ENCODE measurements at regions not wholly inside any gene's neighbourhood (a gene's known extent, or its start where the extent isn't known, plus 50 kb on each side); places are given as distances from the start of the nearest gene placed in this dataset.
"Not testable (repeated sequence)": the region's sequence is repeated elsewhere in the genome, so short reads cannot be mapped to it uniquely, and the experiment has no call there.

DNA sequence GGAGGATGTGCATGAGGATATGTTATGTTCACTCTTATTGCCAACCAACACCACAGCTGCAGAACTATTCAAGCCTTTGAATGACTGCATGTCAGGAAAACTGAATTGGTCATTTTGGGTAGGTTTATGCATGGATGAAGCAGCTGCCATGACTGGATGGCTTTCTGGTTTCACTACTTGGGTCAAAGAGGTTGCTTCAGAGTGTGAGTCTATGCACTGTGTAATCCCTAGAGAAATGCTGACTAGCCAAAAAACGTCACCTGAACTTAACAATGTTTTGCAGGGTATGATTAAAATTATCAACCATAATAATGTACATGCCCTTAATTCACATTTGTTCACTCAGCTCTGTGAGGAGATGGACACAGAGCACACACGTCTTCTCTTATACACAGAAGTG lies 206.7 kb upstream of the RBBP8 start:
- FAIRE-seq = no peak
- DNase-seq (ENCODE audit: insufficient read length, low spot score) = no peak

DNA sequence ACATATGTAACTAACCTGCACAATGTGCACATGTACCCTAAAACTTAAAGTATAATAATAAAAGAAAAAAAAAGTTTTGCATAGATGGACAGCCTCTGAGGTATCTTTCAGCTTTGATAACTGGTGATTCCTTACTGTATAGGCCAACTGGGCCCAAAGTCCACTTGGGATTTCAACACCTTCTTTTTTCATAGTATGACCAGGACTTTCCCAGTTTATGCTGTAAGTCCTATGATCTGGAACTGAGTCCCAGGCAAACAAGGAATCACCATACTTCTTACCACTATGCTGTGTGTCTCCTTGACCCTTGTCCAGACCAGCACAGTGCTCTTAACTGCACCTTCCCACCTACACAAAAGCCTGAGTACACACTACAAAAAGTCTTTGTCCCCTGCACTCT lies 205.1 kb upstream of the RBBP8 start:
- DNase-seq (ENCODE audit: insufficient read length, low spot score) (no peak), FAIRE-seq (no peak)

DNA sequence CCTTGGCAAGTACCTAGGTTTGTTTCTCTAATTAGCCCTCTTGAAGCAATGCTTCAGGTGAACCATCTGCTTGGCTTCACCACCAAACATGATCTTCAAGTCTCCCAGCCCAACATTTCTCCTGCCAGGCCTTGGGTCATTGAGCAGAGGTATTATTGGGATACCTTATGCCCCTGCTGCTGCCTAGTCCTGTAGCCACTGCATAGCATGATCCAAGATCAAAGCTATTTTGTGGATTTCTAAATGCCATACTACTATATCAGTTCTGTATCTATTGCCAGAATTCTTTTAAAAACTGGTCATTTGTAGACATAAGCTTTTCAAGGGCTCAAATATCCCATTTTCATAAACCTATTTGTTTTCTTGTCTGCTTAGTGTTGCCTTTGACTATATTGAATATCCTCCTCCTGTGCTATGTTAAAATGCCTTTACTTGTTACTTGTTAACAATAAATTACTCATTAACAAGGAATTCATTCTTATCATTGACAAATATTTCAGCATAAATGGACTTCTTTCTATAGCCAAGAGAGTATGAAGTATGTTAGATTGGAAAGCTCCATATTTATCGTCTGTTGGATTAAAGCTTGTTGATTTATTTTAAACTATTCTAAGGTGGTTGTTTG lies 204.5 kb upstream of the RBBP8 start:
- FAIRE-seq = no peak
- no peak for DNase-seq (ENCODE audit: insufficient read length, low spot score)

DNA sequence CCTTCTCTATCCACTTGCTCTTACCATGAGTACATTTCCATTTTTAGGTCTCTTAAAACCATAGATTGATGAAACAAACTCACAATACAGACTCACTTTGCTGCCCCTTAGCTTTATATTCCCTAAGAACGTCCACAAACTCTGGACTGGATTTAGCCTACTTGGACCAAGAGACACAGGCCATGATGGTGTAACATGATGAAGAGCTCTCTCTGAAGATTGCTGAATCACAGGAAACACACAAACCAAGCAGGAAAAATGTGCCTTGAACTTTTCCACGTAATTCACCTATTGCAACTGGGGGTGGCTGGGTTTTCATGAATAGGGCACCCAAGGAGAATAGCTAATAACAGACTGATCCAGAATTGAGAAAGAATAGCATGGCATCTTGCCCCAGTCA lies 201.7 kb upstream of the RBBP8 start:
- FAIRE-seq (no peak), DNase-seq (ENCODE audit: insufficient read length, low spot score) (no peak)

DNA sequence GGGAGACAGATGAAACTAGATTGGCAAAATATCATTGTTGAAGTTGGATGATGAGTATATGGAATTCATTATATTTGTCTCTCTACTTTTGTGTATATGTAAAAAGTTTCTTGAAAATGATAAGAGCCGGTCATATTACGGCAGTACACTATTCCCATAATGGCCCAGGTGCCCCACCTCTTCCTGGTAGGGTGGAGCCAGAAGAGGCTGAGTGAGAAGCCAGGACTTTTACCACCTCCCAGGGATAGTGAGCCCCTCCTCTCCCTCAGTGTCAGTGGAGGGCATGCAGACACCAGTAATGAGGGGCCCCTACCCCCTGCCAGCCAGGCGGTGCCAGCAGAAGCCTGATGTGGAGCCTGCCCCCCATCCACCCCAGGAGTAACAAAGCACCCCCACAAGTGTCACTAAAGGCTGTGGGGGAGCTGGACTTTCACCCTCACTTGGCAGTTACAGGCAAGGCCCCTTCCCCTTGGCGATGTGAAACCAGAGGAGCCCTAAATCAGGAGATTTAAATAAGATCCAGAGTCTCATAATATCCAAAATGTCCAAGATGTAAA lies 198.9 kb upstream of the RBBP8 start:
- DNase-seq (ENCODE audit: insufficient read length, low spot score) = no peak
- no peak for FAIRE-seq

DNA sequence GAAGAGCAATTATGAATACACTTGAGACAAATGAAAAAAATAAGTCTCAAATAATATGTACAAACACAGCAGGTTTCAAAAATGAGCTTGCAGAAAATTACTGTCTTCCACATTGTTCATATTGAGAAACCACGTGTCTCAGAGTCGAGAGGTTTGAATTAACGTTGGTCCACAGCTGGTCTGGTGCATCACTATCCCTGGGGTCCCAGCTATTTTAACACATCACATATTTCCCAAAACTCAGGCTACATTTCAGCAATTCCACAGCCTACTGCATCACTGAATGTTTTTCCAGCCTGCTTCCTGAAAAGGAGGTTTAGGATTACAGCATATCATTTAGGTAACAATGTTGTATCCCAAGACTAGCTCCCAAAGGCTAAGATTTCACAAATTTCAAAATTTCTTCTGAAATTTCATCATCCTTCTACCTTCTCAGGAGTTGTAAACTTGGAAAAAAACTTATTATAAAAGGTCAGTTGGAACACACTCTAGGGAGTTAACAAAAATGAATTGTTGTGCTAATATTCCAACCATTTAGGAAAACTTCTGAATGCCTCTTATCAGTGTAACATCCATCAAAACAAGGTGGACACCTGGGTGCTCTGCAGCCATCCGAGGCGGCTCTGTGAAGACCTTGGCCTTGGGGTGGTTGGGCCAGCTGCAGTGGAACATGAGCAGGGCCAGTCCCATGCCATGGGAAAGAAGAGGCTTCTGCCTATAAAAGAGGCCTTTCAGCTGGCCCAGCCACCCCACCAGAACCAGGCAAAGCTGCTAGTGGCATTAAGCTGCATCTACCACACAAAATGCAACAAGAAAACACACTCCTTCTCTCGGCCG lies 198.1 kb upstream of the RBBP8 start:
- FAIRE-seq (no peak), DNase-seq (ENCODE audit: insufficient read length, low spot score) (no peak)

DNA sequence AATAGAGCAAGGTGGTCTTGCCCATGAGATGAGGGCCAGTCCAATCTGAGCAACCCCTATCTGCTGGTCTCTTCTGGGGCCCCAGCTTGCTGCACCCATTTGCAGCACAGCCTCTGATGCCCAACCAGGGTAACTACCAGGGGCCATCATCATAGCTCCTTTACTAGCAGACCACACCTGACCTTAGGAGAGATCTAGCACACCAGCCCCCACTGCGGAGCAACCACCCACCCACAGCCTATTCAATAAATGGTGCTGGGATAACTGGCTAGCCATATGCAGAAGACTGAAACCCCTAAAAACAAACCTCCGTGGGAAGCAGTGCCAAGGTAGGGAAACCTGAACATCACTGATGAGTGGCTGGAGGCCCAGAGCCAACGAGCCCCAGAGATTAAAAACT lies 196.1 kb upstream of the RBBP8 start:
- FAIRE-seq (no peak), DNase-seq (ENCODE audit: insufficient read length, low spot score) (no peak)

DNA sequence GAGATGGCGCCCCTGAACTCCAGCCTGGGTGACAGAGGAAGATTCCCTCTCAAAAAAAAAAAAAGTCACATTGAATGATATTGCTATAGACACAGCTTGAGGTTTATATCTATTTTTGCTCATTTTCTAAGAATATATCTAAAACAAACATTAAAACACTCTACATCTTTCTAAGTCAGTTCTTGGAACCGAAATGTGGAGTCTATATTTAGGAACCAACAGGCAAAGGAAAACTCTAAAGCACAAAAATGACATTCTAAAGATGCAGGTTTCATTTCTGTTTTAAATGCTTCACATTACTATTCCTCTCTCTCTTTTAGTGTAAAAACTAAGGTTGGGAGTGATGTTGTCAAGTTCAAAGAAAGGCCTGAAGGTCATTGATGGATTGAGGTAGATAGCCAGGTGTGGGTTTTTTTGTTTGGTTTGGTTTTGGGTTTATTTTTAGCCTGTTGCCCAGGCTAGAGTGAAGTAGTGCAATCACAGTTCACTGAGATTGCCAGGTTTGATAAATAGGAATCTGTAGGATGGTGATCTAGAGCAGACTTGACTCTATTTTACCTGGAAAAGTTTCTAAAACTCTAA lies 194.0 kb upstream of the RBBP8 start:
- FAIRE-seq = no peak
- no peak for DNase-seq (ENCODE audit: insufficient read length, low spot score)

DNA sequence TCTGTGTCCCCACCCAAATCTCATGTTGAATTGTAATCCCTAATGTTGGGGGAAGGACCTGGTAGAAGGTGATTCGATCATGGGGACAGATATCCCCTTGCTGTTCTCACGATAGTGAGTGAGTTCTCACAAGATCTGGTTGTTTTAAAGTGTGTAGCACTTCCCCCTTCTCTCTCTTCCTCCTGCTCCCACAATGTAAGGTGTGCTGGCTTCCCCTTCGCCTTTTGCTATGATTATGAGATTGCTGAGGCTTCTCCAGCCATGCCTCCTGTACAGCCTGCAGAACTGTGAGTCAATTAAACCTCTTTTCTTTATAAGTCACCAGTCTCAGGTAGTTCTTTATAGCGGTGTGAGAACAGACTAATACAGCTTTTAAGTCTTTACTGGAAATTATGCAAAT lies 193.3 kb upstream of the RBBP8 start:
- DNase-seq (ENCODE audit: insufficient read length, low spot score) = no peak
- FAIRE-seq = no peak

DNA sequence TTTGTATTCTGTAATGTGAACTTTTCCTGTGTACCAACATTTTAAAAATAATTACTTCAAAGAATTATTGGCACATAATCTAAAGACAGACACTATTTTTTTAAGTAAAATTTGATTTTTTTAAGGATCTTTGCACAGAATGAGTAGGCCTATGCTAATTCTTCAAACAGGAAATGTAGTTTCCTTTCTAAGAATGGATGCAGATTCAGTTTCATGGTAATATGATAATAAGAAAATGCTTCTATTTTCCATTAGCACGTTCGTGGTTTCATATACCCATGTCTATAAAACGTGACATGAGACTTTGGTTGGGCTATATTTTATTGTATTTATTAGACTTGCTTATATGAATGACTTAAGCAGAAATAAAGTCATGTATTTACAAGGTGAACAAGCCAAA lies 191.8 kb upstream of the RBBP8 start:
- DNase-seq (ENCODE audit: insufficient read length, low spot score) = no peak
- FAIRE-seq = no peak

DNA sequence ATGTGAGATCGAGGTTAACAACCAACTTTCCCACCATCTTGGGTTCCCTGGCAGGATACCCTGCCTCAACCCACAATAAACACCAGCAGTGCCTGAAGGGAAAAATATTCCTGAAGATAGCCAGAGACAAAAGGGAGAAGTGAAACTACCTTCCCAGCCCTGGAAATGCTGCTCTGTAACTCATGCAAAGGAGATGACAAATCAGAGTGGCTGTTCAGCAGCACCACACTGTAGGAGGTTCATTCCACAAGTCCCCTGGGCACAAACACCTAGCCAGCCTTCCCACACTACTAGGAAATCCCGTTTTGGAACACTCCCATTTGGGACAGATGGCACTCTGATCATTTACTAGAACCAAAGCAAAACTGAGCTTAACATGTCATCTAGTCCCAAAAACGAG lies 190.7 kb upstream of the RBBP8 start:
- FAIRE-seq (no peak), DNase-seq (ENCODE audit: insufficient read length, low spot score) (no peak)

DNA sequence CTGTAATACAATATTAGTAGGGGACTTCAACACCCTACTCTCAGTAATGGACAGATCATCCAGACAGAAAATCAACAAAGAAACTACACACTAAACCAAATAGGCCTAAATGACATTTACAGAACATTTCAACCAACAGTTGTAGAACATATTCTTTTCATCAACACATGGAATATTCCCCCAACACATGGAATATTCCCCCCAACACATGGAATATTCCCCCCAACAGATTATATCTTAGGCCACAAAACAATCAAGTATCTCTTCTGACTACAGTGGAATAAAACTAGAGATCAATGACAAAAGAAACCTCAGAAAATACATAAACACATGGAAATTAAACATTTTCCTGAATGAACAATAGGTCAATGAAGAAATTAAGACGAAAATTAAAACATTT lies 187.2 kb upstream of the RBBP8 start:
- FAIRE-seq (no peak), DNase-seq (ENCODE audit: insufficient read length, low spot score) (no peak)

DNA sequence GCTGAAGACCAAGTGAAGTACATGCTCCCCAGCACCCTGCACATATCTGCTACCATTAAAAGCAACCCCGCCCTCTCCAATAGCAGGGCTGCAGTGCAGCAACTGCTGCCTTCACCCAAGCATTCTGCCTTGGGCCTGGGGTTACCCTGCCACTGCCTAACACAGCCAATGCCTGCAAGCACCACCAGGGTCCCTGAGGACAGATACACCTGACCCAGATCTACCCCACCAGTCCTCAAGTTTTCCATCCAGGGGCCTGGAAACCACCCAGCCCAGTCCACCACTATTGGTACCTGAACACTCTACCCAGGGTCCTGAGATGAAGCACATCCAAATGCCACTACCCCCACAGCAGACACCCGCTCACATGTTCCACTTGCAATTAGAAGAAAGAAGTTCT lies 181.1 kb upstream of the RBBP8 start:
- DNase-seq (ENCODE audit: insufficient read length, low spot score) (no peak), FAIRE-seq (no peak)

DNA sequence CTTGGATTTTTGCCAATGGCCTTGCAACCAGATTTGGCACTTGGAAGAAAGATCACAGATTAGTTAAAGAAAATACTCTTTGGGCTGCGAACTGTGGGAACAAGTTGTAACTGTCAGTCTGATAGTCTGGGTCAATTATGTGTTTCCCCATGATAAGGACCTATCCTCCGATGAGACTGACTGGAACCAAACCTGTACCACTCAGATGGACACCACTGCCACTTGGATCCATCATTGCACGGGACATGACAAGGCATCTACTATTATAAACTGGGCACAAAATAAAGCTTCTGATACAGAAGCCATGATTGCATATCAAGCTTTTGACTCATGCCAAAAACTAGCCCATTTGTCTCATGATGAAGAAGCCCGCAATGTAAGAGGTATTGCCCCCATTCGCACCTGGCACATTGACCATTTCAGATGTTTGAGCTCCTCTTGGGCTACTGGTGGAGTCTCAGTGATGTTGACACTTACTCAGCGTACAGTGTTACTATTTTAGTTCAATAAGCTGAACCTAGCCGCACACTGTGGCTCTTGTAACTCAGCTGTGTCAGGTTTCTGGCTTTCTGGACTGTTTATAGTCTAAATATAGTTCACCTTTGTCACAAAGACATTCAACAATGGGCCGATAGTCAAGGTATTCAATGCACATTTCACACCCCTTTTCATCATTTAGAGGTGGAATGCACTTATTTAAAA lies 179.8 kb upstream of the RBBP8 start:
- DNase-seq (ENCODE audit: insufficient read length, low spot score) (no peak), FAIRE-seq (no peak)

DNA sequence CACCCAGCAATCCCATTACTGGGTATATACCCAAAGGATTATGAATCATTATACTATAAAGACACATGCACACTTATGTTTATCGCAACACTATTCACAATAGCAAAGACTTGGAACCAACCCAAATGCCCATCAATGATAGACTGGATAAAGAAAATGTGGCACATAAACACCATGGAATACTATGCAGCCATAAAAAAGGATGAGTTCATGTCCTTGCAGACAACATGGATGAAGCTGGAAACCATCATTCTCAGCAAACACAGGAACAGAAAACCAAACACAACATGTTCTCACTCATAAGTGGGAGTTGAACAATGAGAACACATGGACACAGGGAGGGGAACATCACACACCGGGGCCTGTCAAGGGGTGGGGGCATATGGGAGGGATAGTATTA lies 169.1 kb upstream of the RBBP8 start:
- FAIRE-seq = not testable (repeated sequence)

DNA sequence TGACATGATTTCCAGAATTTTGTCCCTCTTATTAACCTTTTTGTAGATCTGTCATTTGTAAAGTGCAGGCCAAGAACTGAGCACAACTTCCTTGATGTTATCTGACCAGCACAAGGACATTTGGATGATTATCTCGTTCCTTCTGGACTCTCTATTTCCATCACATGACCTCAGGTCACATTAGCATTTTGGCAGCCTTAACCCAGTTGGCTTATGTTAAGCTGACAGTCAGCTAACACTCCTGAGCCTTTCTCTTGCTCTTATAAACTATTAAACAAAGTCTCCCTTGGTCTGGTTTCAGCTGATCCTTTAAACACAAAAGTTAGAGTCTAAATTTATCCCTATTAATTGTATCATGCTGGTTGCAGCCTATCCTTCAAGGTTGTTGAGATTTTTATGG lies 167.2 kb upstream of the RBBP8 start:
- FAIRE-seq = no peak
- no peak for DNase-seq (ENCODE audit: insufficient read length, low spot score)

More for the DNA sequence above, 169.1 kb upstream of the RBBP8 start:
- DNase-seq (ENCODE audit: insufficient read length, low spot score) = not testable (repeated sequence)

DNA sequence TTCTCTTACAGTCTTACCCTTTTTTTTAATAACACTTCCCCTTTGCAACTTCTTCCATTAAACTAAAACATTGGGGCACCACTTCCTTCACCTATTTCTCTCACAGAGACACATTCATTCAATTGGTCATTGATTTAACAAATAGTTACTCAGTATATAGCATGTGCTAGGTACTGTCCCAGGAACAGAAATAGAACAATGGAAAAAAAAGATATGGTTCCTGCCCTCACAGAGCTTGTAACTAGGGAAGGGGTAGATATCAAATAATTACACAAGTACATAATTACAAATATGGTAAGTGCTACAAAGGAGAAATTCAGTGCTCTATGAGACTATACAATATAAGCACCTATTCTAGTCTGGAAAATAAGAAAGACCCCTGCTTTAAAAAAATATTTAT lies 165.5 kb upstream of the RBBP8 start:
- FAIRE-seq (no peak), DNase-seq (ENCODE audit: insufficient read length, low spot score) (no peak)

DNA sequence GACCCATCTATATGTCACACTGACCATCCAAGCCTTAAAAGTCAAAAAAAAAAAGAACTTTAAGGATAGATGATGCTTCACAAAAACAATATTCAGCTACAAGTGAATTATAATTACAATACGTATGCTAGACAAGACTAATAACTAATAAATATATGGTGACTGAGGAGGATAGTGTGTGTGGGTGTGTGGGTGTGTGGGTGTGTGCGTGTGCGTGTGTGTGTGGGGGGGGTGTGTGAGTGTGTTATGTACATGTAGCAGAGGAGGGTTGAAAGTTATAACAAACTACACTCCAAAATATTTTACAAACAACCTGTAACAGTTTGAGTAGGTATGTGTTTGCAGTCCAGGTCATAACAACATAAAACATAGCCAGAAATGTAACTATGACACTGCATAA lies 159.2 kb upstream of the RBBP8 start:
- FAIRE-seq (no peak), DNase-seq (ENCODE audit: insufficient read length, low spot score) (no peak)

DNA sequence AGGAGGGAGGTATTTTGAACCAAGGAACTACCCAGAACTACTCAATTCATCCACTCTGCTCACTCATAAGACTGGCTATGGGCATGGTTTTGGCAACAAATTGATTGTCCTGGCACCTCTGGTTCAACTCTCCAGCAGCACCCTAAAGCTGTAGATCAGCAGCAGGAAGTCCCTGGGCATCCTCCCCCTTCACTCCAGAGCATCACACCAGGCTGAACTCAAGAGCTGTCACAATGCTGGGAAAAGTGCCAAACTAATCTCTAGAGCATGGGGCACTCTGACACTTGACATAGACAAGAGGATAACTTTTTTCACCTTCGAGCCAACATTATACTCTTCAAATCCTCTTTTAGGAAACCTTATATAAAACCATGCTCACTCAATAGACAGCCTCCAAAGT lies 154.1 kb upstream of the RBBP8 start:
- DNase-seq (ENCODE audit: insufficient read length, low spot score) = no peak
- no peak for FAIRE-seq

DNA sequence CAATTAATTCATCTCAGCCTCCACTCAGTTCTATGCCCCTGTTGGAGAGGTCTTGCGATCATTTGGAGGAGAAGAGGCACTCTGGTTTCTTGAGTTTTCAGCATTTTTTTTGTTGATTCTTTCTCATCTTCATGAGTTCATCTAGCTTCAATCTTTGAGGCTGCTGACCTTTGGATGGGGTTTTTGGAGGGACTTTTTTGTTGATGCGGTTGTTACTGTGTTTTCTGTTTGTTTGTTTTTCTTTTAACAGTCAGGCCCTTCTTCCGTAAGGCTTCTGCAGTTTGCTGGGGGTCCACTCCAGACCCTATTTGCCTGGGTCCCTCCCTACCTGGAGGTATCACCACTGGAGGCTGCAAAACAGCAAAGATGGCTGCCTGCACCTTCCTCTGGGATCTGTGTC lies 149.9 kb upstream of the RBBP8 start:
- no peak for FAIRE-seq
- DNase-seq (ENCODE audit: insufficient read length, low spot score) = no peak

DNA sequence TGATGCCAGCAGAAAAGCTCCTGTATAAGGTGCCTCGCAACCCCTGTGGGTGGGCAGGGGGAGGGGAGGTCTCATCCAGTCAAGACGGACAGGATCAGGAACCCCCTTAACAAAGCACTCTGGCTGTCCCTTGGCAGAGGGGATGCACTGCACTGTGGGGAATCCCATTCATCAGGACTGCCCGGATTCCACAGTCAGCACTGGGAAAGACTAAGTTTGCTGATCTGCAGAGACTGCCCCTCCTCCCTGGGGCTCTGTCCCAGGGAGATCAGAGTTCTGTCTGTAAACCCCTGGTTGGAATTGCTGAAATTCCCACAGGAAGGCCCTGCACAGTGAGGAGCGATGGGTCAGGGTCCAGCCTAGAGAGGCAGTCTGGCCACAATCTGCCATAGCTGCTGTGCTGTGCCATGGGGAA lies 149.5 kb upstream of the RBBP8 start:
- FAIRE-seq (no peak), DNase-seq (ENCODE audit: insufficient read length, low spot score) (no peak)
